ENCODE measurements at regions not wholly inside any gene's neighbourhood (a gene's known extent, or its start where the extent isn't known, plus 50 kb on each side); places are given as distances from the start of the nearest gene placed in this dataset.
A peak's percentile ranks its signal among the peaks of the same experiment; 100 is the strongest.

- no peak for DNase-seq
- peak overlapping the region; percentile 51 for H2AFZ ChIP-seq (ENCODE audit: low read depth, low read length)
These were observed 458.1 kb upstream of the CDH18 start for GRCh38 chr5:20446121-20446520.

GRCh38 chr5:20445326-20445860, 457.4 kb upstream of the CDH18 start:
- Histone ChIP-seq H4K91ac (ENCODE audit: low read length) (no peak overlapping the region), H3K27ac (ENCODE audit: low read length, poor library complexity, severe bottlenecking) (no peak overlapping the region), H4K8ac (ENCODE audit: low read length) (no peak overlapping the region), H3K4me3 (ENCODE audit: insufficient read depth in 1 of 2, low read depth in 1 of 2, low read length in 2 of 2) (no peak overlapping the region), H2AFZ (ENCODE audit: low read depth, low read length) (no peak overlapping the region), H3K79me1 (replicated peaks; ENCODE audit: low read length, poor library complexity, severe bottlenecking) (no peaks in the 10 kb centered on the region), H2BK120ac (ENCODE audit: low read depth, low read length) (no peak overlapping the region), H3K14ac (ENCODE audit: low read length in 2 of 2) (no peak overlapping the region), H3K9me3 (ENCODE audit: control insufficient read depth, low read length) (no peaks in the 10 kb centered on the region), H3K4me1 (ENCODE audit: control insufficient read depth, insufficient read depth, low read depth, low read length) (no peaks in the 10 kb centered on the region), H2BK5ac (ENCODE audit: low read depth, low read length, poor library complexity, severe bottlenecking) (no peak overlapping the region), H3K4ac (ENCODE audit: low read depth in 1 of 2, low read length in 2 of 2) (no peak overlapping the region), H3K36me3 (ENCODE audit: control insufficient read depth in 1 of 2, insufficient read depth in 2 of 2, low read depth in 1 of 2, low read length in 2 of 2) (no peaks in the 10 kb centered on the region), H2BK12ac (ENCODE audit: low read length in 2 of 2) (no peak overlapping the region), H2AK5ac (ENCODE audit: low read length, severe bottlenecking) (no peak overlapping the region), H3K18ac (ENCODE audit: low read depth in 1 of 2, low read length in 2 of 2) (no peak overlapping the region), H3K4me2 (ENCODE audit: low read length, poor library complexity, severe bottlenecking) (no peak overlapping the region), H3K23ac (ENCODE audit: low read length in 2 of 2) (no peak overlapping the region), H2BK15ac (ENCODE audit: low read depth, poor library complexity, severe bottlenecking) (no peak overlapping the region), H3K27me3 (ENCODE audit: control insufficient read depth in 1 of 2, insufficient read depth in 1 of 2, low read length in 2 of 2) (no peaks in the 10 kb centered on the region), H3K9ac (ENCODE audit: low read length) (no peak overlapping the region)
- WGBS: 47% methylated on average over 1 of the region's 1 CpG
- DNase-seq: no peak

More at GRCh38 chr5:20446121-20446520, 458.1 kb upstream of the CDH18 start:
- Histone ChIP-seq H3K36me3 (ENCODE audit: control insufficient read depth in 1 of 2, insufficient read depth in 2 of 2, low read depth in 1 of 2, low read length in 2 of 2) (no peaks in the 10 kb centered on the region), H2BK120ac (ENCODE audit: low read depth, low read length) (no peak overlapping the region), H2AK5ac (ENCODE audit: low read length, severe bottlenecking) (no peak overlapping the region), H2BK5ac (ENCODE audit: low read depth, low read length, poor library complexity, severe bottlenecking) (no peak overlapping the region), H3K23ac (ENCODE audit: low read length in 2 of 2) (no peak overlapping the region), H3K27ac (ENCODE audit: low read length, poor library complexity, severe bottlenecking) (no peak overlapping the region), H3K27me3 (ENCODE audit: control insufficient read depth in 1 of 2, insufficient read depth in 1 of 2, low read length in 2 of 2) (no peaks in the 10 kb centered on the region), H4K8ac (ENCODE audit: low read length) (no peak overlapping the region), H3K18ac (ENCODE audit: low read depth in 1 of 2, low read length in 2 of 2) (no peak overlapping the region), H3K14ac (ENCODE audit: low read length in 2 of 2) (no peak overlapping the region), H3K4me2 (ENCODE audit: low read length, poor library complexity, severe bottlenecking) (no peak overlapping the region), H2BK15ac (ENCODE audit: low read depth, poor library complexity, severe bottlenecking) (no peak overlapping the region), H3K9me3 (ENCODE audit: control insufficient read depth, low read length) (no peaks in the 10 kb centered on the region), H3K79me1 (replicated peaks; ENCODE audit: low read length, poor library complexity, severe bottlenecking) (no peaks in the 10 kb centered on the region), H3K9ac (ENCODE audit: low read length) (no peak overlapping the region), H2BK12ac (ENCODE audit: low read length in 2 of 2) (no peak overlapping the region), H3K4me1 (ENCODE audit: control insufficient read depth, insufficient read depth, low read depth, low read length) (no peaks in the 10 kb centered on the region), H3K4ac (ENCODE audit: low read depth in 1 of 2, low read length in 2 of 2) (no peak overlapping the region), H3K4me3 (ENCODE audit: insufficient read depth in 1 of 2, low read depth in 1 of 2, low read length in 2 of 2) (no peak overlapping the region), H4K91ac (ENCODE audit: low read length) (no peak overlapping the region)
- WGBS: 93% methylated on average over 3 of the region's 3 CpGs

- Histone ChIP-seq H3K27me3 (ENCODE audit: control insufficient read depth in 1 of 2, insufficient read depth in 1 of 2, low read length in 2 of 2) (no peaks in the 10 kb centered on the region), H2BK5ac (ENCODE audit: low read depth, low read length, poor library complexity, severe bottlenecking) (no peak overlapping the region), H3K4me1 (ENCODE audit: control insufficient read depth, insufficient read depth, low read depth, low read length) (no peaks in the 10 kb centered on the region), H3K36me3 (ENCODE audit: control insufficient read depth in 1 of 2, insufficient read depth in 2 of 2, low read depth in 1 of 2, low read length in 2 of 2) (no peaks in the 10 kb centered on the region), H2BK12ac (ENCODE audit: low read length in 2 of 2) (no peak overlapping the region), H3K79me1 (replicated peaks; ENCODE audit: low read length, poor library complexity, severe bottlenecking) (no peaks in the 10 kb centered on the region), H2BK120ac (ENCODE audit: low read depth, low read length) (no peak overlapping the region), H3K4me2 (ENCODE audit: low read length, poor library complexity, severe bottlenecking) (no peak overlapping the region), H3K9ac (ENCODE audit: low read length) (no peak overlapping the region), H3K27ac (ENCODE audit: low read length, poor library complexity, severe bottlenecking) (no peak overlapping the region), H4K91ac (ENCODE audit: low read length) (no peak overlapping the region), H4K8ac (ENCODE audit: low read length) (no peak overlapping the region), H2AFZ (ENCODE audit: low read depth, low read length) (no peak overlapping the region), H3K4me3 (ENCODE audit: insufficient read depth in 1 of 2, low read depth in 1 of 2, low read length in 2 of 2) (no peak overlapping the region), H3K9me3 (ENCODE audit: control insufficient read depth, low read length) (no peaks in the 10 kb centered on the region), H2BK15ac (ENCODE audit: low read depth, poor library complexity, severe bottlenecking) (no peak overlapping the region), H2AK5ac (ENCODE audit: low read length, severe bottlenecking) (no peak overlapping the region), H3K14ac (ENCODE audit: low read length in 2 of 2) (no peak overlapping the region), H3K4ac (ENCODE audit: low read depth in 1 of 2, low read length in 2 of 2) (no peak overlapping the region), H3K18ac (ENCODE audit: low read depth in 1 of 2, low read length in 2 of 2) (no peak overlapping the region), H3K23ac (ENCODE audit: low read length in 2 of 2) (no peak overlapping the region)
- WGBS: 79% methylated on average over 2 of the region's 3 CpGs
- no peak for DNase-seq
These were observed 446.8 kb upstream of the CDH18 start for GRCh38 chr5:20434786-20435185.

- Histone ChIP-seq H2AFZ (ENCODE audit: low read depth, low read length) (no peak overlapping the region), H3K14ac (ENCODE audit: low read length in 2 of 2) (no peak overlapping the region), H3K27me3 (ENCODE audit: control insufficient read depth in 1 of 2, insufficient read depth in 1 of 2, low read length in 2 of 2) (no peaks in the 10 kb centered on the region), H2BK12ac (ENCODE audit: low read length in 2 of 2) (no peak overlapping the region), H2AK5ac (ENCODE audit: low read length, severe bottlenecking) (no peak overlapping the region), H3K36me3 (ENCODE audit: control insufficient read depth in 1 of 2, insufficient read depth in 2 of 2, low read depth in 1 of 2, low read length in 2 of 2) (no peaks in the 10 kb centered on the region), H3K4me1 (ENCODE audit: control insufficient read depth, insufficient read depth, low read depth, low read length) (no peaks in the 10 kb centered on the region), H3K9me3 (ENCODE audit: control insufficient read depth, low read length) (peaks cover 5% of the 10 kb centered on the region), H3K4me3 (ENCODE audit: insufficient read depth in 1 of 2, low read depth in 1 of 2, low read length in 2 of 2) (no peak overlapping the region), H2BK120ac (ENCODE audit: low read depth, low read length) (no peak overlapping the region), H4K91ac (ENCODE audit: low read length) (no peak overlapping the region), H3K4me2 (ENCODE audit: low read length, poor library complexity, severe bottlenecking) (no peak overlapping the region), H3K9ac (ENCODE audit: low read length) (no peak overlapping the region), H3K23ac (ENCODE audit: low read length in 2 of 2) (no peak overlapping the region), H4K8ac (ENCODE audit: low read length) (no peak overlapping the region), H3K18ac (ENCODE audit: low read depth in 1 of 2, low read length in 2 of 2) (no peak overlapping the region), H2BK5ac (ENCODE audit: low read depth, low read length, poor library complexity, severe bottlenecking) (no peak overlapping the region), H3K79me1 (replicated peaks; ENCODE audit: low read length, poor library complexity, severe bottlenecking) (no peaks in the 10 kb centered on the region), H3K27ac (ENCODE audit: low read length, poor library complexity, severe bottlenecking) (no peak overlapping the region), H2BK15ac (ENCODE audit: low read depth, poor library complexity, severe bottlenecking) (no peak overlapping the region), H3K4ac (ENCODE audit: low read depth in 1 of 2, low read length in 2 of 2) (no peak overlapping the region)
- no peak for DNase-seq
- WGBS: 25% methylated on average over 3 of the region's 4 CpGs
These were observed 433.1 kb upstream of the CDH18 start for GRCh38 chr5:20420991-20421595.
